HEK293 (cell line): ENCODE measurements at regions not wholly inside any gene's neighbourhood (a gene's known extent, or its start where the extent isn't known, plus 50 kb on each side); places are given as distances from the start of the nearest gene placed in this dataset.
"Not testable (repeated sequence)": the region's sequence is repeated elsewhere in the genome, so short reads cannot be mapped to it uniquely, and the experiment has no call there.

ENCODE experiments used
- CTCF ChIA-PET: fragments of 350-600 bp; formaldehyde crosslinking; extraction: SDS; loops from one replicate; lab custom pipeline; 2021; ENCODE audit warnings: antibody characterized with exemption; lab: Yijun Ruan, JAX
- POLR2A ChIA-PET: fragments of 300-600 bp; formaldehyde crosslinking; extraction: SDS; loops from one replicate; lab custom pipeline; 2020; ENCODE audit warnings: antibody characterized with exemption, inconsistent platforms; lab: Yijun Ruan, JAX
- H3K27ac ChIP-seq: fragments of 200-500 bp; sonication (Bioruptor generic); 2 replicates; pipeline ENCODE4 v1.5.1; 2014; ENCODE audit warnings: low read depth, low read length, control low read depth, inconsistent platforms; ENCODE audit errors: extremely low read depth
- H3K36me3 ChIP-seq, 2 experiments: fragments of 200-500 bp in 1 of 2; sonication (Bioruptor generic) in 1 of 2; 1 replicate in 1 of 2; 2 replicates in 1 of 2; pipeline ENCODE4 v1.5.1; 2014 to 2017; ENCODE audit warnings: inconsistent platforms in 2 of 2, low read length in 2 of 2; ENCODE audit not compliant: control insufficient read depth in 2 of 2, insufficient read depth in 1 of 2
- H3K4me1 ChIP-seq: fragments of 200-500 bp; sonication (Bioruptor generic); 2 replicates; pipeline ENCODE4 v1.5.1; 2014; ENCODE audit warnings: mild to moderate bottlenecking, low read length, inconsistent platforms; ENCODE audit not compliant: control insufficient read depth, insufficient read depth
- H3K4me3 ChIP-seq: 2 replicates; pipeline ENCODE4 v1.5.1; 2011; ENCODE audit warnings: low read depth, mild to moderate bottlenecking, control low read depth, low read length, moderate library complexity
- H3K9me3 ChIP-seq: fragments of 200-500 bp; sonication (Bioruptor generic); 2 replicates; pipeline ENCODE4 v1.5.1; 2014; ENCODE audit warnings: low read depth, low read length, inconsistent platforms; ENCODE audit not compliant: control insufficient read depth, insufficient read depth
- IKZF3 ChIP-seq: fragments of 450-650 bp; IDR thresholded peaks from 2 replicates; pipeline ENCODE4 v1.5.0; 2018; ENCODE audit warnings: missing biosample characterization, mild to moderate bottlenecking, missing genetic modification characterization, moderate library complexity
- MZF1 ChIP-seq: fragments of 450-650 bp; formaldehyde crosslinking; IDR thresholded peaks from 2 replicates; pipeline ENCODE4 v1.5.1; 2017; ENCODE audit warnings: missing biosample characterization, missing genetic modification characterization, borderline replicate concordance
- SCRT2 ChIP-seq: fragments of 450-650 bp; formaldehyde crosslinking; IDR thresholded peaks from 2 replicates; pipeline ENCODE4 v1.5.1; 2016; ENCODE audit warnings: missing biosample characterization, missing genetic modification characterization
- SP2 ChIP-seq: fragments of 450-650 bp; formaldehyde crosslinking; IDR thresholded peaks from 2 replicates; pipeline ENCODE4 v1.5.1; 2016; ENCODE audit warnings: missing biosample characterization, missing genetic modification characterization
- SP3 ChIP-seq: fragments of 450-650 bp; formaldehyde crosslinking; IDR thresholded peaks from 2 replicates; pipeline ENCODE4 v1.5.1; 2016; ENCODE audit warnings: missing biosample characterization, missing genetic modification characterization
- YY1 ChIP-seq: fragments of 450-650 bp; formaldehyde crosslinking; IDR thresholded peaks from 2 replicates; pipeline ENCODE4 v1.5.1; 2018; ENCODE audit warnings: missing biosample characterization, missing genetic modification characterization
- ZEB2 ChIP-seq: fragments of 450-650 bp; formaldehyde crosslinking; IDR thresholded peaks from 2 replicates; pipeline ENCODE4 v1.5.1; 2016; ENCODE audit warnings: missing biosample characterization, missing genetic modification characterization
- ZNF10 ChIP-seq: fragments of 450-650 bp; formaldehyde crosslinking; IDR thresholded peaks from 2 replicates; pipeline ENCODE4 v1.5.1; 2017; ENCODE audit warnings: missing biosample characterization, missing genetic modification characterization
- ZNF146 ChIP-seq: fragments of 450-650 bp; formaldehyde crosslinking; IDR thresholded peaks from 2 replicates; pipeline ENCODE4 v1.5.1; 2016; ENCODE audit warnings: missing biosample characterization, missing genetic modification characterization
- ZNF16 ChIP-seq: fragments of 450-650 bp; formaldehyde crosslinking; IDR thresholded peaks from 2 replicates; pipeline ENCODE4 v1.5.1; 2016; ENCODE audit warnings: low read depth, missing biosample characterization, missing genetic modification characterization
- ZNF202 ChIP-seq: fragments of 450-650 bp; formaldehyde crosslinking; IDR thresholded peaks from 2 replicates; pipeline ENCODE4 v1.5.1; 2016; ENCODE audit warnings: missing biosample characterization, missing genetic modification characterization, borderline replicate concordance
- ZNF366 ChIP-seq: fragments of 450-650 bp; formaldehyde crosslinking; conservative IDR thresholded peaks from 2 replicates; pipeline ENCODE4 v1.5.1; 2016; ENCODE audit warnings: missing biosample characterization, missing genetic modification characterization
- ZNF433 ChIP-seq: fragments of 450-650 bp; formaldehyde crosslinking; IDR thresholded peaks from 2 replicates; pipeline ENCODE4 v1.5.1; 2016; ENCODE audit warnings: missing biosample characterization, missing genetic modification characterization, low read depth
- ZNF571 ChIP-seq: fragments of 450-650 bp; formaldehyde crosslinking; IDR thresholded peaks from 2 replicates; pipeline ENCODE4 v1.5.0; 2017; ENCODE audit warnings: missing biosample characterization, missing genetic modification characterization
- ZNF621 ChIP-seq: fragments of 450-650 bp; formaldehyde crosslinking; IDR thresholded peaks from 2 replicates; pipeline ENCODE4 v1.5.1; 2017; ENCODE audit warnings: missing biosample characterization, missing genetic modification characterization
- ZNF629 ChIP-seq: fragments of 450-650 bp; formaldehyde crosslinking; IDR thresholded peaks from 2 replicates; pipeline ENCODE4 v1.5.1; 2017; ENCODE audit warnings: missing biosample characterization, missing genetic modification characterization
- ZNF791 ChIP-seq: fragments of 450-650 bp; formaldehyde crosslinking; IDR thresholded peaks from 2 replicates; pipeline ENCODE4 v1.5.1; 2016; ENCODE audit warnings: missing biosample characterization, missing genetic modification characterization
- ZXDB ChIP-seq: fragments of 450-650 bp; formaldehyde crosslinking; IDR thresholded peaks from 2 replicates; pipeline ENCODE4 v1.5.1; 2016; ENCODE audit warnings: missing biosample characterization, missing genetic modification characterization
- TF ChIP-seq, protein P1 (sequence below): fragments of 450-650 bp; formaldehyde crosslinking; IDR thresholded peaks from 2 replicates; pipeline ENCODE4 v1.5.1; 2016; ENCODE audit warnings: missing biosample characterization, missing genetic modification characterization

GRCh38 chr10:33966946-33967345 lies 632.5 kb upstream of the NRP1 start:
- Histone ChIP-seq H3K9me3 (no peaks in the 10 kb centered on the region), H3K4me3 (no peak overlapping the region), H3K4me1 (no peaks in the 10 kb centered on the region), H3K27ac (no peak overlapping the region), H3K36me3 (no peaks in the 10 kb centered on the region)
- POLR2A ChIA-PET: no interaction called here
- CTCF ChIA-PET: no interaction called here
- TF ChIP-seq IKZF3 (tag by site-specific recombination) (no peak), ZNF10 (tag by site-specific recombination) (no peak), ZNF16 (tag by site-specific recombination) (no peak), ZNF202 (tag by site-specific recombination) (no peak)

DNA sequence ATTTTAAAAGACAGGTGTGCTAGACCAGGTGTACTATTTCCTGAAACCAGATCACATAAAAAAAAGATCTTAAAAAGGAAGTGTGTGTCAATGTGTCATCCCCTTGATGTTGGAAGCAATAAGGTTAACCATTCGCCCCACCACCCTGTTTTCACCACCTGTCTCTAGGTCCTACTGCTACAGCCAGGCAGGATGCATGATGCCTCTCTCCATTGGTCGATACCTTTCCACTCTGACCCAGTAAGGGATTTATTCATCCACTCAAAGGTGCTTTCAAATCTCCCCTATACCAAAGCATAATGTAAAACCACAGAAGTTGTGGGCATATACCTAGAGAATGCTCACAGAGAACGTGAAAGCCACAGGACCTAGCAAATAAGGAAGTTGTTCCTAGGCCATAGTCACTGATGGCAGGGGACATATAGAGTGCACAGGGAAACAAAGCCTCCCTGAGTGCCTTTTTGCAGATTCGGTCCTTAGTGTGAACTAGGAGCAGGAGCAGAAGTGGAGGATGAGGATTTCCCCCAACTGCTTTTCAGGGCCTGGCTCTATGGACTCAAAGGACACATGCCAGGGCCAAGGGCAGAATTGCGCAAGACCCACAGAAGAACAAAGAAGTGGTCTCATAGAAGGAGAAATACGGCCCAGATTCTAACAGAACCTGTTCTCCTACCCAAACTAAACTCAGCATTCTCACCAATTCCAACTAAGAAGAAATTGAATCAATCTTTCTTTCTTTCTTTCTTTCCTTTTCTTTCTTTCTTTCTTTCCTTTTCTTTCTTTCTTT lies 631.5 kb upstream of the NRP1 start:
- no peaks in the 10 kb centered on the region for H3K36me3 ChIP-seq
- ChIA-PET POLR2A (no interaction called here), CTCF (no interaction called here)
- no peak overlapping the region for H3K27ac ChIP-seq
- H3K4me3 ChIP-seq: no peak overlapping the region
- H3K9me3 ChIP-seq: no peaks in the 10 kb centered on the region
- H3K4me1 ChIP-seq: no peaks in the 10 kb centered on the region
- TF ChIP-seq ZNF571 (tag by site-specific recombination) (no peak), ZNF366 (peak; percentile 80; the same call in 1 of the 2 replicates)

DNA sequence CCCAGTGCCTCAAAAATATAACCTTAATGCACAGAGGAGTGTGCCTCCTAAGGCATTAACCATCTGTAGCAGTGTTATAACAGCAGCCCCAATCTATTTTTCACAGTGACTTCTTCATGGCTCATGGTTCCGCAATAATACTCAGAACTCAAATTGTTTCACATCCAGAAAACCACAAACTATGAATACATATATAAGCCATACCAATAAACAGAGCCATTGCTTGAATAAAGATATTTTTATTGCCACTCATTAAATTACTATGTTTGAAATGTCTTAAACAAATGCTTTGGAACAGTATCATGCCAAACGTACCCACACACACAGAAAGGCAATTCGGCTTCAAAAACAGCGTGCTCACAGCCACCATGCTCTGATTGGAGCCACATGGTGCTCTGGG lies 629.3 kb upstream of the NRP1 start:
- Histone ChIP-seq H3K4me3 (no peak overlapping the region), H3K9me3 (no peaks in the 10 kb centered on the region), H3K27ac (no peak overlapping the region), H3K36me3 (no peaks in the 10 kb centered on the region), H3K4me1 (no peaks in the 10 kb centered on the region)
- POLR2A ChIA-PET: no interaction called here
- CTCF ChIA-PET: no interaction called here
- TF ChIP-seq ZNF629 (tag by site-specific recombination) (no peak), SP2 (no peak), ZNF791 (no peak), ZNF202 (tag by site-specific recombination) (no peak), ZEB2 (tag by site-specific recombination) (no peak), ZNF433 (tag by site-specific recombination) (no peak), ZNF621 (tag by site-specific recombination) (no peak), MZF1 (tag by site-specific recombination) (no peak), ZXDB (tag by site-specific recombination) (no peak), SP3 (tag by site-specific recombination) (no peak), SCRT2 (tag by site-specific recombination) (no peak), YY1 (tag by site-specific recombination) (no peak)
- TF ChIP-seq, protein P1, sequence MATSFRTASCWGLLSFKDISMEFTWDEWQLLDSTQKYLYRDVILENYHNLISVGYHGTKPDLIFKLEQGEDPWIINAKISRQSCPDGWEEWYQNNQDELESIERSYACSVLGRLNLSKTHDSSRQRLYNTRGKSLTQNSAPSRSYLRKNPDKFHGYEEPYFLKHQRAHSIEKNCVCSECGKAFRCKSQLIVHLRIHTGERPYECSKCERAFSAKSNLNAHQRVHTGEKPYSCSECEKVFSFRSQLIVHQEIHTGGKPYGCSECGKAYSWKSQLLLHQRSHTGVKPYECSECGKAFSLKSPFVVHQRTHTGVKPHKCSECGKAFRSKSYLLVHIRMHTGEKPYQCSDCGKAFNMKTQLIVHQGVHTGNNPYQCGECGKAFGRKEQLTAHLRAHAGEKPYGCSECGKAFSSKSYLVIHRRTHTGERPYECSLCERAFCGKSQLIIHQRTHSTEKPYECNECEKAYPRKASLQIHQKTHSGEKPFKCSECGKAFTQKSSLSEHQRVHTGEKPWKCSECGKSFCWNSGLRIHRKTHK (tag by site-specific recombination): no peak

DNA sequence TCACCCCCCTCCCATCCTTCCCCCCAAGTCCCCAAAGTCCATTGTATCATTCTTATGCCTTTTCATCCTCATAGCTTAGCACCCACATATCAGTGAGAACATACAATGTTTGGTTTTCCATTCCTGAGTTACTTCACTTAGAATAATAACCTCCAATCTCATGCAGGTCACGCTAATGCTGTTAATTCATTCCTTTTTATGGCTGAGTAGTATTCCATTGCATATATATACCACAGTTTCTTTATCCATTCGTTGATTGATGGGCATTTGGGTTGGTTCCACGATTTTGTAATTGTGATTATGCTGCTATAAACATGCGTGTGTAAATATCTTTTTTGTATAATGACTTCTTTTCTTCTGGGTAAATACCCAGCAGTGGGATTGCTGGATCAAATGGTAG lies 621.9 kb upstream of the NRP1 start:
- H3K9me3 ChIP-seq: not testable (repeated sequence)
- peak; percentile 56 for TF ChIP-seq ZNF146

More for the DNA sequence above, 621.9 kb upstream of the NRP1 start:
- H3K4me1 ChIP-seq, H3K36me3 ChIP-seq, H3K4me3 ChIP-seq, H3K27ac ChIP-seq, POLR2A ChIA-PET: not testable (repeated sequence)
- CTCF ChIA-PET: interaction anchor here (0.6 kb wide), 1 partner anchor 699 kb away, joined by 5 read pairs; no protein-coding TSS in a partner anchor
